ENCODE measurements at regions not wholly inside any gene's neighbourhood (a gene's known extent, or its start where the extent isn't known, plus 50 kb on each side); places are given as distances from the start of the nearest gene placed in this dataset.

DNA sequence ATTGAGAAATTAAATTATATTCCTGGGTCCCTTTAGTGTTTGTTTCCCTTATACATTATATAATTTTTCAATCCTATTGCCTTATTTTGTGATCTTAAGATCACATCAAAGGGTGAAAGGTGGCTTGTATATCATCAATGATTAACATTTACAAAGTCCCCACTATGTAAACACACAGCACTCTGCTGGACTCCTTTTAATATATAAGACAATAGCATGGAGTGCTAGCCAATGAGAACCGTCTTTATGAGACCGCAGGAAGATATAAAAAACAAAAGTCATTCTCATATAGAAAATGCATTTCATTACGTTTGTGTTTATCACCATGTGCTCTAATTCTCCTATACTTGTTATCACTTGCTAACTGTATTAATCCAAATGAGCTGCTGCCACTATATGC lies 108.5 kb downstream of the HOXA1 start:
- ATAC-seq = no peak
- intact Hi-C loops (cut with micrococcal nuclease; ENCODE audit: unreplicated experiment) = no loop called here
- no peaks in the 10 kb centered on the region for H3K9me3 ChIP-seq (ENCODE audit: control insufficient read depth, insufficient read depth, low read depth, low read length)
- H3K4me3 ChIP-seq (ENCODE audit: low read depth in 2 of 2, low read length in 2 of 2) = no peak overlapping the region
- H3K27me3 ChIP-seq (ENCODE audit: control insufficient read depth, insufficient read depth, low read length) = no peaks in the 10 kb centered on the region
- H3K27ac ChIP-seq (ENCODE audit: low read length) = no peak overlapping the region
- no peak for DNase-seq (ENCODE audit: low read depth, low spot score)
- no TSS peak for BruUV-seq (replicated peaks)
- in situ Hi-C loops (cut with HindIII; ENCODE audit: low pct_unique_long_range_greater_than_20kb, low sequenced_read_pairs) = no loop called here
- H3K4me1 ChIP-seq (ENCODE audit: control insufficient read depth, insufficient read depth, low read length) = no peaks in the 10 kb centered on the region
- TF ChIP-seq, protein P1, sequence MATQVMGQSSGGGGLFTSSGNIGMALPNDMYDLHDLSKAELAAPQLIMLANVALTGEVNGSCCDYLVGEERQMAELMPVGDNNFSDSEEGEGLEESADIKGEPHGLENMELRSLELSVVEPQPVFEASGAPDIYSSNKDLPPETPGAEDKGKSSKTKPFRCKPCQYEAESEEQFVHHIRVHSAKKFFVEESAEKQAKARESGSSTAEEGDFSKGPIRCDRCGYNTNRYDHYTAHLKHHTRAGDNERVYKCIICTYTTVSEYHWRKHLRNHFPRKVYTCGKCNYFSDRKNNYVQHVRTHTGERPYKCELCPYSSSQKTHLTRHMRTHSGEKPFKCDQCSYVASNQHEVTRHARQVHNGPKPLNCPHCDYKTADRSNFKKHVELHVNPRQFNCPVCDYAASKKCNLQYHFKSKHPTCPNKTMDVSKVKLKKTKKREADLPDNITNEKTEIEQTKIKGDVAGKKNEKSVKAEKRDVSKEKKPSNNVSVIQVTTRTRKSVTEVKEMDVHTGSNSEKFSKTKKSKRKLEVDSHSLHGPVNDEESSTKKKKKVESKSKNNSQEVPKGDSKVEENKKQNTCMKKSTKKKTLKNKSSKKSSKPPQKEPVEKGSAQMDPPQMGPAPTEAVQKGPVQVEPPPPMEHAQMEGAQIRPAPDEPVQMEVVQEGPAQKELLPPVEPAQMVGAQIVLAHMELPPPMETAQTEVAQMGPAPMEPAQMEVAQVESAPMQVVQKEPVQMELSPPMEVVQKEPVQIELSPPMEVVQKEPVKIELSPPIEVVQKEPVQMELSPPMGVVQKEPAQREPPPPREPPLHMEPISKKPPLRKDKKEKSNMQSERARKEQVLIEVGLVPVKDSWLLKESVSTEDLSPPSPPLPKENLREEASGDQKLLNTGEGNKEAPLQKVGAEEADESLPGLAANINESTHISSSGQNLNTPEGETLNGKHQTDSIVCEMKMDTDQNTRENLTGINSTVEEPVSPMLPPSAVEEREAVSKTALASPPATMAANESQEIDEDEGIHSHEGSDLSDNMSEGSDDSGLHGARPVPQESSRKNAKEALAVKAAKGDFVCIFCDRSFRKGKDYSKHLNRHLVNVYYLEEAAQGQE (IDR thresholded peaks at IDR 0.05; ENCODE audit: insufficient read depth in 1 of 2, low read depth in 2 of 2, low read length in 1 of 2) = no peak
- TF ChIP-seq POLR2AphosphoS5 (IDR thresholded peaks at IDR 0.05; ENCODE audit: low read depth, low read length) (no peak), TCF7L2 (IDR thresholded peaks at IDR 0.05; ENCODE audit: low read depth, low read length) (no peak), SIN3A (IDR thresholded peaks at IDR 0.05; ENCODE audit: borderline replicate concordance, insufficient read depth, low read depth, low read length) (no peak)
- TF ChIP-seq, protein P2, sequence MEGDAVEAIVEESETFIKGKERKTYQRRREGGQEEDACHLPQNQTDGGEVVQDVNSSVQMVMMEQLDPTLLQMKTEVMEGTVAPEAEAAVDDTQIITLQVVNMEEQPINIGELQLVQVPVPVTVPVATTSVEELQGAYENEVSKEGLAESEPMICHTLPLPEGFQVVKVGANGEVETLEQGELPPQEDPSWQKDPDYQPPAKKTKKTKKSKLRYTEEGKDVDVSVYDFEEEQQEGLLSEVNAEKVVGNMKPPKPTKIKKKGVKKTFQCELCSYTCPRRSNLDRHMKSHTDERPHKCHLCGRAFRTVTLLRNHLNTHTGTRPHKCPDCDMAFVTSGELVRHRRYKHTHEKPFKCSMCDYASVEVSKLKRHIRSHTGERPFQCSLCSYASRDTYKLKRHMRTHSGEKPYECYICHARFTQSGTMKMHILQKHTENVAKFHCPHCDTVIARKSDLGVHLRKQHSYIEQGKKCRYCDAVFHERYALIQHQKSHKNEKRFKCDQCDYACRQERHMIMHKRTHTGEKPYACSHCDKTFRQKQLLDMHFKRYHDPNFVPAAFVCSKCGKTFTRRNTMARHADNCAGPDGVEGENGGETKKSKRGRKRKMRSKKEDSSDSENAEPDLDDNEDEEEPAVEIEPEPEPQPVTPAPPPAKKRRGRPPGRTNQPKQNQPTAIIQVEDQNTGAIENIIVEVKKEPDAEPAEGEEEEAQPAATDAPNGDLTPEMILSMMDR (IDR thresholded peaks at IDR 0.05) = no peak
- ChIA-PET POLR2A (no interaction called here), CTCF (no interaction called here)
- H3K36me3 ChIP-seq (ENCODE audit: control insufficient read depth, insufficient read depth, low read length) = no peaks in the 10 kb centered on the region

DNA sequence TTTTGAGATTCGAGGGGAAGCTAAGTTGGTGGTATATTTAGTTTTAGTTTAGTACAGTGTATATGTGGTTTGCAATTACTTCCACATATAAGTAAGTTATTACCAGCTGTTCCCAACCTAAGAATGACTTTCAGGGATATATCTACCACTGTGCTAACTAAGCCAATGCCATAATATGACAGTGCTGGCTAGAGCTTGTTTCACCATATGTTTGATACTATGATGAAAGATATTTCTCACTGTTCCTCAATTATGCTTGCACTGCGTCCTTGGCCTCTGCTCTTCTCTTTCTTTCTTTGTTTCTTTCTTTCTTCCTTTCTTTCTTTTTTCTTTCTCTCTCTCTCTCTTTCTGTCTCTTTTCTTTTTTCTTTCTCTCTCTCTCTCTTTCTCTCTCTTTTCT lies 113.8 kb upstream of the SKAP2 start:
- intact Hi-C loops (cut with micrococcal nuclease; ENCODE audit: unreplicated experiment) = no loop called here
- Histone ChIP-seq H3K4me1 (ENCODE audit: control insufficient read depth, insufficient read depth, low read length) (no peaks in the 10 kb centered on the region), H3K27me3 (ENCODE audit: control insufficient read depth, insufficient read depth, low read length) (no peaks in the 10 kb centered on the region), H3K27ac (ENCODE audit: low read length) (no peak overlapping the region), H3K4me3 (ENCODE audit: low read depth in 2 of 2, low read length in 2 of 2) (no peak overlapping the region), H3K9me3 (ENCODE audit: control insufficient read depth, insufficient read depth, low read depth, low read length) (no peaks in the 10 kb centered on the region), H3K36me3 (ENCODE audit: control insufficient read depth, insufficient read depth, low read length) (no peaks in the 10 kb centered on the region)
- ChIA-PET POLR2A (no interaction called here), CTCF (no interaction called here)
- in situ Hi-C loops (cut with HindIII; ENCODE audit: low pct_unique_long_range_greater_than_20kb, low sequenced_read_pairs) = no loop called here
- TF ChIP-seq, protein P2 (IDR thresholded peaks at IDR 0.05) = no peak
- TF ChIP-seq, protein P1 (IDR thresholded peaks at IDR 0.05; ENCODE audit: insufficient read depth in 1 of 2, low read depth in 2 of 2, low read length in 1 of 2) = no peak
- TF ChIP-seq TCF7L2 (IDR thresholded peaks at IDR 0.05; ENCODE audit: low read depth, low read length) (no peak), SIN3A (IDR thresholded peaks at IDR 0.05; ENCODE audit: borderline replicate concordance, insufficient read depth, low read depth, low read length) (no peak), POLR2AphosphoS5 (IDR thresholded peaks at IDR 0.05; ENCODE audit: low read depth, low read length) (no peak)
- no peak for DNase-seq (ENCODE audit: low read depth, low spot score)
- no peak for ATAC-seq
- no TSS peak for BruUV-seq (replicated peaks)

Measured in Panc1 (cell line).